GM12878 (cell line): ENCODE measurements at regions not wholly inside any gene's neighbourhood (a gene's known extent, or its start where the extent isn't known, plus 50 kb on each side); places are given as distances from the start of the nearest gene placed in this dataset.

Experiments used
- ATF3 ChIP-seq: IDR thresholded peaks from 2 replicates; pipeline ENCODE4 v1.6.1; 2011; ENCODE audit warnings: low read depth, mild to moderate bottlenecking, low read length, moderate library complexity, borderline replicate concordance; ENCODE audit errors: extremely low read depth
- CEBPB ChIP-seq, 2 experiments: fragments of 150-350 bp in 1 of 2; IDR thresholded peaks; 2 replicates each; pipeline ENCODE4 v1.6.1; 2012 to 2014; ENCODE audit warnings: low read depth in 2 of 2, low read length in 2 of 2, borderline replicate concordance in 1 of 2, inconsistent platforms in 1 of 2
- CTCF ChIP-seq, 3 experiments: IDR thresholded peaks in 2 of 3; conservative IDR thresholded peaks in 1 of 3; 2 replicates each; pipeline ENCODE4 v1.5.1; 2011; ENCODE audit warnings: low read depth in 3 of 3, low read length in 3 of 3, mild to moderate bottlenecking in 3 of 3, control low read depth in 2 of 3, moderate library complexity in 2 of 3, inconsistent platforms in 1 of 3, mixed read lengths in 1 of 3; ENCODE audit not compliant: control insufficient read depth in 2 of 3, insufficient read depth in 1 of 3; ENCODE audit errors: extremely low read depth in 1 of 3
- ESRRA ChIP-seq: IDR thresholded peaks from 2 replicates; pipeline ENCODE4 v1.6.1; 2012; ENCODE audit warnings: mild to moderate bottlenecking, low read length, improper control_type of control experiment
- HDAC6 ChIP-seq: fragments of 200-600 bp; sonication (generic); IDR thresholded peaks from one replicate; pipeline ENCODE4 v1.8.0; 2017; ENCODE audit warnings: antibody characterized with exemption; ENCODE audit not compliant: unreplicated experiment
- NFYA ChIP-seq: IDR thresholded peaks from 2 replicates; pipeline ENCODE4 v1.6.1; 2011; ENCODE audit warnings: low read depth, mild to moderate bottlenecking, low read length, improper control_type of control experiment, borderline replicate concordance
- NR2C2 ChIP-seq: IDR thresholded peaks from 2 replicates; pipeline ENCODE4 v1.6.1; 2011; ENCODE audit warnings: borderline replicate concordance, low read depth; ENCODE audit not compliant: control insufficient read depth, insufficient read length
- PKNOX1 ChIP-seq: fragments of 450-650 bp; IDR thresholded peaks from 2 replicates; pipeline ENCODE4 v1.6.1; 2016; ENCODE audit warnings: mild to moderate bottlenecking
- REST ChIP-seq: IDR thresholded peaks from 2 replicates; pipeline ENCODE4 v1.6.1; 2012; ENCODE audit warnings: mild to moderate bottlenecking, low read depth, low read length
- TCF12 ChIP-seq: IDR thresholded peaks from 2 replicates; pipeline ENCODE4 v1.6.1; 2011; ENCODE audit warnings: low read depth, mild to moderate bottlenecking, low read length

DNA sequence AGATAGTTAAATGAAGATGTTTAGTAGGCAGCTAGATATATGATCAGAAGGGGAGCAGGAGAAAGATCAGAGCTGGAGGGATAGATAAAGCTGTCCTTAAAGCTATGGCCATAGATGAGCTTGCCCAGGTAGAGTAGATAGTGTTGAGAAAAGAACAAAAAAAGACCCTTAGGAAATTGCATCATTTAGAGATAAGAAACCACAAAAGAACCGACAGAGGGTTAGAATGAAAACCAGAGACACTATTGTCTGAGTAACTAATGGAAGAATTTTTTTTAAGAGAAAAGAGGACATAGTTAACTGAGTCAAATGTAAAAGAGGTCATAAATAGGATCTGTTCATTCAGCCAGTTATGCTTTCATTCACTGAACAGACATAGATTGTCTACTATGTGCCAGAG lies 101.8 kb downstream of the TNFAIP3 start:
- TF ChIP-seq REST (no peak), PKNOX1 (no peak), ATF3 (no peak), CEBPB (IDR thresholded peaks at IDR 0.05; ENCODE audit: borderline replicate concordance in 1 of 2, low read depth in 2 of 2, low read length in 2 of 2) (no peak; a peak in 1 of 4 replicates), NFYA (no peak), NR2C2 (no peak), CTCF (IDR thresholded peaks at IDR 0.05 in 2 of 3, conservative IDR thresholded peaks at IDR 0.05 in 1 of 3; ENCODE audit: control insufficient read depth in 2 of 3, extremely low read depth in 1 of 3, insufficient read depth in 1 of 3, low read depth in 3 of 3, low read length in 3 of 3) (no peak), TCF12 (no peak), ESRRA (no peak), HDAC6 (no peak)
